SK-N-MC (cell line): ENCODE measurements at regions not wholly inside any gene's neighbourhood (a gene's known extent, or its start where the extent isn't known, plus 50 kb on each side); places are given as distances from the start of the nearest gene placed in this dataset.

Source experiments
- DNase-seq: peaks from one replicate; pipeline ENCODE4 v3.0.0-alpha.2; 2011; ENCODE audit warnings: low read depth, low spot score
- H3K27ac ChIP-seq: fragments of 200-600 bp; sonication (generic); 2 replicates; pipeline ENCODE4 v1.5.1; 2016; ENCODE audit warnings: mixed run types
- H3K36me3 ChIP-seq: fragments of 200-600 bp; sonication (generic); 2 replicates; pipeline ENCODE4 v1.6.1; 2017; ENCODE audit warnings: antibody characterized with exemption, low read length, mixed read lengths; ENCODE audit not compliant: insufficient read depth
- H3K4me3 ChIP-seq: fragments of 200-600 bp; sonication (generic); 2 replicates; pipeline ENCODE4 v1.5.1; 2016
- H3K9ac ChIP-seq: fragments of 200-600 bp; sonication (generic); 2 replicates; pipeline ENCODE4 v1.8.0; 2017; ENCODE audit warnings: mixed run types, mixed read lengths; ENCODE audit not compliant: insufficient read length
- H3K9me3 ChIP-seq: fragments of 200-600 bp; sonication (generic); 2 replicates; pipeline ENCODE4 v1.6.1; 2017; ENCODE audit warnings: low read depth, mild to moderate bottlenecking, antibody characterized with exemption, low read length, moderate library complexity, mixed read lengths
- EZH2 ChIP-seq: fragments of 200-600 bp; sonication (generic); IDR thresholded peaks from one replicate; pipeline ENCODE4 v1.6.1; 2017; ENCODE audit warnings: antibody characterized with exemption
- FOXP2 ChIP-seq: optimal IDR thresholded peaks from 2 replicates; pipeline ENCODE3; 2011; ENCODE audit warnings: mild to moderate bottlenecking, moderate library complexity; ENCODE audit not compliant: insufficient read depth; ENCODE audit errors: extremely low read length, control extremely low read depth
- POLR2AphosphoS5 ChIP-seq: IDR thresholded peaks from 2 replicates; pipeline ENCODE4 v1.6.1; 2012; ENCODE audit warnings: mild to moderate bottlenecking, low read depth, low read length, borderline replicate concordance

GRCh38 chr12:107564946-107565345 is 120.7 kb upstream of the PWP1 start:
- no peaks in the 10 kb centered on the region for H3K9me3 ChIP-seq
- TF ChIP-seq EZH2 (no peak), FOXP2 (no peak), POLR2AphosphoS5 (no peak)
- no peak overlapping the region for H3K27ac ChIP-seq
- no peak overlapping the region for H3K9ac ChIP-seq
- no peak for DNase-seq
- no peak overlapping the region for H3K4me3 ChIP-seq
- H3K36me3 ChIP-seq, result no peaks in the 10 kb centered on the region

GRCh38 chr12:107565551-107565950 is 120.0 kb upstream of the PWP1 start:
- H3K27ac ChIP-seq, result no peak overlapping the region
- DNase-seq, result no peak
- H3K9me3 ChIP-seq, result no peaks in the 10 kb centered on the region
- no peaks in the 10 kb centered on the region for H3K36me3 ChIP-seq
- H3K4me3 ChIP-seq, result no peak overlapping the region
- TF ChIP-seq FOXP2 (no peak), POLR2AphosphoS5 (no peak), EZH2 (no peak)
- H3K9ac ChIP-seq, result no peak overlapping the region

- H3K9me3 ChIP-seq, result no peaks in the 10 kb centered on the region
- no peak overlapping the region for H3K27ac ChIP-seq
- no peak overlapping the region for H3K4me3 ChIP-seq
- no peak for TF ChIP-seq EZH2
- no peak for TF ChIP-seq FOXP2
- no peak for TF ChIP-seq POLR2AphosphoS5
- H3K36me3 ChIP-seq, result no peaks in the 10 kb centered on the region
- no peak overlapping the region for H3K9ac ChIP-seq
- no peak for DNase-seq
Measured at GRCh38 chr12:107567876-107568619, 117.6 kb upstream of the PWP1 start.

- Histone ChIP-seq H3K36me3 (no peaks in the 10 kb centered on the region), H3K9ac (no peak overlapping the region), H3K9me3 (no peaks in the 10 kb centered on the region), H3K4me3 (no peak overlapping the region), H3K27ac (no peak overlapping the region)
- DNase-seq, result no peak
- TF ChIP-seq EZH2 (no peak), FOXP2 (no peak), POLR2AphosphoS5 (no peak)
Measured at GRCh38 chr12:107568718-107569117, 116.9 kb upstream of the PWP1 start.

GRCh38 chr12:107570721-107571120 is 114.9 kb upstream of the PWP1 start:
- no peak for DNase-seq
- Histone ChIP-seq H3K27ac (no peak overlapping the region), H3K9me3 (no peaks in the 10 kb centered on the region), H3K36me3 (no peaks in the 10 kb centered on the region), H3K9ac (no peak overlapping the region), H3K4me3 (no peak overlapping the region)
- no peak for TF ChIP-seq FOXP2
- no peak for TF ChIP-seq EZH2
- no peak for TF ChIP-seq POLR2AphosphoS5

DNA sequence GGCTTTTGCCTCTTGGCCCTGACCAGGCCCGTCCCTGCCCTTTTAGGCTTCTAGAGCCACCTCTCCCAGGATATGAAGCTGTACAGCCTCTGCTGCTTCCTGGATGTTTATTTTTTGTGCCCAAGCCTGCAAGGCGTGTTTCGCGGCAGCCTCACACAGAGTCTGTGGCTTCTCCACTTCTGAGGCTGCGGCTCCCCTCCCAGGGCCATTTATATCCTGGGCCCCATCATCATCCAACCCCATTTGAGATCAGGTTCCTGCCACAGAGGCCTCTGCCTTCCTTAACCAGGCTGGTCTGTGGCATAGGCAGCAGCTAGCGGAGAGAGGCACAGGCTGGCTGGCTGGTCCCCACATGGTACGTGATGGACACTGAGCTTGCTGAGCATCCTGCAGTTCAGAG is 114.1 kb upstream of the PWP1 start:
- H3K9me3 ChIP-seq, result no peaks in the 10 kb centered on the region
- H3K9ac ChIP-seq, result no peak overlapping the region
- no peaks in the 10 kb centered on the region for H3K36me3 ChIP-seq
- no peak overlapping the region for H3K4me3 ChIP-seq
- TF ChIP-seq EZH2, result no peak
- TF ChIP-seq FOXP2, result no peak
- TF ChIP-seq POLR2AphosphoS5, result no peak
- DNase-seq, result no peak
- no peak overlapping the region for H3K27ac ChIP-seq

DNA sequence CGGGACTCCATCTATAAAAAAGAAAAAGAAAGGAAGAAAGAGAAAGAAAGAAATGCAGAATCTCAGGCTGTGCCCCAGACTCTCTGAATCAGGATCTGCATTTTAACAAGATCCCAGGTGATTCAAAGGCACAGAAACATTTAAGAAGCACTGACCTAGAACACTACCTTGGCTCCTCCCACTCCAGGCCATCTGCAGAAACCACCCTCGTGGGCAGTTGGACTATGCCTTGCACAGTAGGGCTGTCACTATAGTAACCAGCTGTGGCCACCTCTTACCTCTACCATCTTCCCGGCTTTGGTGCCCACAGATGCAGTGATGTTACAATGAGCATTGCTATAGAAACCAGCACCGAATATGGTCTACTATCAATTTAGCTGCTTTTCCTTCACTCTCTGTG is 110.9 kb upstream of the PWP1 start:
- Histone ChIP-seq H3K9ac (no peak overlapping the region), H3K36me3 (no peaks in the 10 kb centered on the region), H3K9me3 (no peaks in the 10 kb centered on the region), H3K4me3 (no peak overlapping the region), H3K27ac (no peak overlapping the region)
- TF ChIP-seq FOXP2, result no peak
- no peak for TF ChIP-seq EZH2
- no peak for TF ChIP-seq POLR2AphosphoS5
- DNase-seq, result no peak

- Histone ChIP-seq H3K9me3 (no peaks in the 10 kb centered on the region), H3K9ac (no peak overlapping the region), H3K36me3 (no peaks in the 10 kb centered on the region), H3K4me3 (no peak overlapping the region), H3K27ac (no peak overlapping the region)
- no peak for TF ChIP-seq EZH2
- TF ChIP-seq FOXP2, result no peak
- no peak for TF ChIP-seq POLR2AphosphoS5
- no peak for DNase-seq
Measured at GRCh38 chr12:107580750-107581618, 104.6 kb upstream of the PWP1 start.

- Histone ChIP-seq H3K4me3 (no peak overlapping the region), H3K36me3 (no peaks in the 10 kb centered on the region), H3K9ac (no peak overlapping the region), H3K27ac (no peak overlapping the region), H3K9me3 (no peaks in the 10 kb centered on the region)
- no peak for DNase-seq
- TF ChIP-seq EZH2 (no peak), POLR2AphosphoS5 (no peak), FOXP2 (no peak)
Measured at GRCh38 chr12:107581619-107582015, 104.0 kb upstream of the PWP1 start.
